Esophagus muscularis mucosa (tissue), 4 donors: ENCODE measurements at regions not wholly inside any gene's neighbourhood (a gene's known extent, or its start where the extent isn't known, plus 50 kb on each side); places are given as distances from the start of the nearest gene placed in this dataset.

Source experiments
- EP300 ChIP-seq: sonication (generic); formaldehyde crosslinking; IDR thresholded peaks from one replicate; pipeline ENCODE4 v1.6.1; 2017; ENCODE audit warnings: antibody characterized with exemption
- POLR2AphosphoS5 ChIP-seq, 2 donors: sonication (generic); formaldehyde crosslinking; IDR thresholded peaks; one replicate each; pipeline ENCODE4 v1.6.1; 2017; ENCODE audit warnings: antibody characterized with exemption in 2 of 2
- TF ChIP-seq, protein P1 (sequence below), 3 experiments: fragments of 200-600 bp in 2 of 3; fragments of 450-650 bp in 1 of 3; sonication (generic) in 2 of 3; IDR thresholded peaks; one replicate each; pipeline ENCODE4 v1.5.1; 2017 to 2019; ENCODE audit warnings: antibody characterized with exemption in 3 of 3, mild to moderate bottlenecking in 2 of 3, moderate library complexity in 1 of 3

DNA sequence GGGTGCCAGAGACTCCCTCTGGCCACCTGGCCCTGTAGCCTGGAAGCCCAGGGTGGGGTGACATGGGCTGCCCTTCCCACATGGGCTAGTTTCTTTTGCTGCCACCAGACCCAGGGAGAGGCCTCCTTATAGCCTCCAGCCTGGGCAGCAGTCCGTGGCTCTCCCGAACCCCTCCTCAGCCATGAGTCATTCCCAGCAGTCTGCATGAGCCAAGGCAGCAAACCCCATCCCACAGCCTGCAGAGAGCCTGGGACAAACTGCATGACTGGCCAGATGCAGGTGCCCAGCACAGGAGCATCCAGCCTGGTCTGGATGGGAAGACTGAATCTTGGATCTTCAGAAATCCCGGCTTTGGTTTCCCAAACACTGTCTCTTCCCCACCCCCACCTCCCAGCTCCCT lies 75.7 kb downstream of the MRPL14 start:
- TF ChIP-seq, protein P1, sequence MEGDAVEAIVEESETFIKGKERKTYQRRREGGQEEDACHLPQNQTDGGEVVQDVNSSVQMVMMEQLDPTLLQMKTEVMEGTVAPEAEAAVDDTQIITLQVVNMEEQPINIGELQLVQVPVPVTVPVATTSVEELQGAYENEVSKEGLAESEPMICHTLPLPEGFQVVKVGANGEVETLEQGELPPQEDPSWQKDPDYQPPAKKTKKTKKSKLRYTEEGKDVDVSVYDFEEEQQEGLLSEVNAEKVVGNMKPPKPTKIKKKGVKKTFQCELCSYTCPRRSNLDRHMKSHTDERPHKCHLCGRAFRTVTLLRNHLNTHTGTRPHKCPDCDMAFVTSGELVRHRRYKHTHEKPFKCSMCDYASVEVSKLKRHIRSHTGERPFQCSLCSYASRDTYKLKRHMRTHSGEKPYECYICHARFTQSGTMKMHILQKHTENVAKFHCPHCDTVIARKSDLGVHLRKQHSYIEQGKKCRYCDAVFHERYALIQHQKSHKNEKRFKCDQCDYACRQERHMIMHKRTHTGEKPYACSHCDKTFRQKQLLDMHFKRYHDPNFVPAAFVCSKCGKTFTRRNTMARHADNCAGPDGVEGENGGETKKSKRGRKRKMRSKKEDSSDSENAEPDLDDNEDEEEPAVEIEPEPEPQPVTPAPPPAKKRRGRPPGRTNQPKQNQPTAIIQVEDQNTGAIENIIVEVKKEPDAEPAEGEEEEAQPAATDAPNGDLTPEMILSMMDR (IDR thresholded peaks at IDR 0.05), result no peak
- TF ChIP-seq POLR2AphosphoS5 (IDR thresholded peaks at IDR 0.05) (no peak), EP300 (no peak)
